Kidney (tissue), 13 donors: ENCODE measurements at regions not wholly inside any gene's neighbourhood (a gene's known extent, or its start where the extent isn't known, plus 50 kb on each side); places are given as distances from the start of the nearest gene placed in this dataset.

ENCODE experiments used
- DNase-seq, 5 donors: peaks; one replicate each; pipeline ENCODE4 v3.0.0-alpha.2; 2013 to 2020
- FAIRE-seq: peaks from 2 replicates; lab custom pipeline; 2012; peaks lifted over from hg19 to GRCh38; lab: Jason Lieb, UNC
- H3K27ac ChIP-seq, 2 donors: one replicate each; pipeline ENCODE4 v1.7.0; 2013; ENCODE audit warnings: low read depth in 2 of 2, low read length in 2 of 2, inconsistent platforms in 1 of 2
- H3K27me3 ChIP-seq: one replicate; pipeline ENCODE4 v1.7.1; 2013; ENCODE audit warnings: low read length, inconsistent platforms; ENCODE audit not compliant: control insufficient read depth, insufficient read depth
- H3K36me3 ChIP-seq, 3 donors: one replicate each; pipeline versions ENCODE4 v1.7.0 to v1.7.1; 2013; ENCODE audit warnings: low read length in 3 of 3, control low read depth in 1 of 3, inconsistent platforms in 1 of 3; ENCODE audit not compliant: insufficient read depth in 3 of 3, control insufficient read depth in 2 of 3
- H3K4me1 ChIP-seq, 3 donors: one replicate each; pipeline versions ENCODE4 v1.7.0 to v1.7.1; 2013; ENCODE audit warnings: low read length in 3 of 3, inconsistent platforms in 1 of 3, low read depth in 1 of 3; ENCODE audit not compliant: control insufficient read depth in 2 of 3, insufficient read depth in 2 of 3
- H3K4me3 ChIP-seq, 3 donors: one replicate each; pipeline versions ENCODE4 v1.7.0 to v1.8.1; 2013; ENCODE audit warnings: low read length in 3 of 3, control low read depth in 1 of 3, inconsistent platforms in 1 of 3
- H3K9ac ChIP-seq, 3 donors: one replicate each; pipeline versions ENCODE4 v1.7.0 to v1.7.1; 2013; ENCODE audit warnings: low read length in 3 of 3, control low read depth in 1 of 3, inconsistent platforms in 1 of 3
- H3K9me3 ChIP-seq, 3 donors: one replicate each; pipeline versions ENCODE4 v1.7.0 to v1.7.1; 2013; ENCODE audit warnings: low read length in 3 of 3, control low read depth in 1 of 3, inconsistent platforms in 1 of 3; ENCODE audit not compliant: control insufficient read depth in 2 of 3, insufficient read depth in 1 of 3
- intact Hi-C: fragments of 100-400 bp; cut with DNase I; formaldehyde crosslinking; loops from one replicate; pipeline ENCODE4 v1.11.1; 2022
- TF ChIP-seq, protein P1 (sequence below): IDR thresholded peaks from 3 replicates; pipeline ENCODE4 v1.5.1; 2012; ENCODE audit warnings: mild to moderate bottlenecking, moderate library complexity, borderline replicate concordance; ENCODE audit not compliant: insufficient read depth; ENCODE audit errors: extremely low read depth
- donor health status: control.
- donor health status: control.
- donor health status: control.
- donor health status: control.
- donor health status: control.
- donor health status: DM: yes; HTN: yes; CAD: no.
- donor health status: Normal renal cell carcinoma (clear cell type).

DNA sequence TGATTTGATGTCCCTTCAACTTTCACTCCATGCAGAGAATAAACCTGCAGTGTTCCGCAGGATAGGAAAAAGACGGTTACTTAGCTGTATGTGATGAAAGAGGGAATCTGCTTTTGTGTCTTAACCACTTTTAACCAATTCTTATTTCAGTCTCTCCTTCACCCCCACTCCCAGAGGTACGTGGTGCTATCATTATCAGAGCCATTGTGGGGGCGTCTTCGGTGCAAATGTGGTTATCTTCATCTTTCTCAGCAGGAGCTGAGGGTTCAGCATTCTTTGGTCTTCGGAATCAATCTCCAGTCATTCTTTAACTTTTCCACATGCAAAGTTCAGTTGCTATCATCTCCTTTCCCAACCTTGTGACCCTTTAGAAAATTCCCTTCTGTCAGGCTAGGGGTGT is 219.9 kb upstream of the LYZL1 start:
- H3K9me3 ChIP-seq: no peaks in the 10 kb centered on the region
- intact Hi-C loops: no loop called here
- TF ChIP-seq, protein P1, sequence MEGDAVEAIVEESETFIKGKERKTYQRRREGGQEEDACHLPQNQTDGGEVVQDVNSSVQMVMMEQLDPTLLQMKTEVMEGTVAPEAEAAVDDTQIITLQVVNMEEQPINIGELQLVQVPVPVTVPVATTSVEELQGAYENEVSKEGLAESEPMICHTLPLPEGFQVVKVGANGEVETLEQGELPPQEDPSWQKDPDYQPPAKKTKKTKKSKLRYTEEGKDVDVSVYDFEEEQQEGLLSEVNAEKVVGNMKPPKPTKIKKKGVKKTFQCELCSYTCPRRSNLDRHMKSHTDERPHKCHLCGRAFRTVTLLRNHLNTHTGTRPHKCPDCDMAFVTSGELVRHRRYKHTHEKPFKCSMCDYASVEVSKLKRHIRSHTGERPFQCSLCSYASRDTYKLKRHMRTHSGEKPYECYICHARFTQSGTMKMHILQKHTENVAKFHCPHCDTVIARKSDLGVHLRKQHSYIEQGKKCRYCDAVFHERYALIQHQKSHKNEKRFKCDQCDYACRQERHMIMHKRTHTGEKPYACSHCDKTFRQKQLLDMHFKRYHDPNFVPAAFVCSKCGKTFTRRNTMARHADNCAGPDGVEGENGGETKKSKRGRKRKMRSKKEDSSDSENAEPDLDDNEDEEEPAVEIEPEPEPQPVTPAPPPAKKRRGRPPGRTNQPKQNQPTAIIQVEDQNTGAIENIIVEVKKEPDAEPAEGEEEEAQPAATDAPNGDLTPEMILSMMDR: no peak
- H3K4me3 ChIP-seq: no peak overlapping the region
- DNase-seq: no peak
- no peaks in the 10 kb centered on the region for H3K27me3 ChIP-seq
- no peaks in the 10 kb centered on the region for H3K4me1 ChIP-seq
- no peak for FAIRE-seq
- no peak overlapping the region for H3K27ac ChIP-seq
- H3K36me3 ChIP-seq: no peaks in the 10 kb centered on the region
- H3K9ac ChIP-seq: no peak overlapping the region

DNA sequence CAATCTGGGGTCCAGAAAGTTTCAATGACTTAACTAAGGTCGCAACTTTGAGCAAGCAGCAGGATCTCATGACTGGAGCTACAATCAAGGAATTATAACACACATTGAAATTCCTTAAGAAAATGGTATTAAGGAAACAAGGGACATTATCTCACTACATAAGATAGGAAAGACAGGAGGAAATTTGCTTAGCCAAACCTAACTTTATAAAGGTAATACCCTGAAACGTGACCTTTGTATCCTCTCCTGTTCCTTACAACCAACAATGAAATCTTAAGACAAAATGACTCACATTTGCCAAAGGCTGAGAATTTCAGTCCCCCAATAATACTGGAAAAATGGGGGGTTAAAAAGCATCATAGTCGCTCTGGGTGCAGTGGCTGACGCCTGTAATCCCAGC is 218.9 kb upstream of the LYZL1 start:
- FAIRE-seq: no peak
- TF ChIP-seq, protein P1: no peak
- Histone ChIP-seq H3K9ac (no peak overlapping the region), H3K4me1 (no peaks in the 10 kb centered on the region), H3K4me3 (no peak overlapping the region), H3K27me3 (no peaks in the 10 kb centered on the region), H3K9me3 (no peaks in the 10 kb centered on the region), H3K36me3 (no peaks in the 10 kb centered on the region), H3K27ac (no peak overlapping the region)
- intact Hi-C loops: no loop called here
- no peak for DNase-seq

DNA sequence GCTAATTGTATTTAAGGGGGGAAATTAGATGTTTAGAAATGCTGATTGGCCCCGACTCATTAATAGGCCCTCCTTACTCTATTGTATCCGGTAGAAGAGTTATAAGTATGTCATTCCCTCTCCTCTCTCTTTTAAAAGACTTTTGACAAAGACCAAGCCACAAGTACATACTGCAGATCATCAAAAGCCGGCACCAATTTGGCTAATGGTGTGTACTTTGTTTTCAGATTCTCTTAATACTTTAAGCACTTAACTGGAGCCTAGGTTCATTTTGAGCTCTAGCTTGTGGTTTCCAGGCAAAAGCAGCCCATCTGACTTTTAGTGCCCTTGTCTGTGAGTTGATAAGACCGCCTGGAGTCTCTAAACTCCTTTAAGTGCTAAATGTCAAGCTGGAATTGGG is 210.0 kb upstream of the LYZL1 start:
- TF ChIP-seq, protein P1: no peak
- H3K9ac ChIP-seq: no peak overlapping the region
- H3K27ac ChIP-seq: no peak overlapping the region
- H3K9me3 ChIP-seq: no peaks in the 10 kb centered on the region
- H3K4me1 ChIP-seq: no peaks in the 10 kb centered on the region
- no peak for FAIRE-seq
- no peaks in the 10 kb centered on the region for H3K27me3 ChIP-seq
- no peaks in the 10 kb centered on the region for H3K36me3 ChIP-seq
- DNase-seq: no peak
- intact Hi-C loops: no loop called here
- no peak overlapping the region for H3K4me3 ChIP-seq

DNA sequence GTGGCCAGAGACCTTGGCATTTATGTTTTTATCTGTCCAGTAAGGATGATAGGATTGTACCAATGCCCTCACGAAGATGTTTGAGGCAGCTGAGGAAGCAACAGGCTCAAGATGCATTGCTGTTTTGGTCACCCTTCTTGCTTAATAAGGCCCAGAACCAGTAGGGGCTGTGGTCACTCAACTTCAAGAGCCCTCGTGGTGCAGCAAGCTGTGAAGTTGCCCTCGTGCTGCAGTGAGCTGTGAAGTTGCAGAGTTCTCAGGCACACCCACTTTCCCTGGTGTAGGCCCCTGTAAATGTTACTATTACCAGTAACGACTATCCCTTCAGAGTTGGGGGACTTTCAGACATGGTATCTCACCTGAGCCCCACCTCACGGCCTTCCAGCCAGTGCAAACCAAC is 207.6 kb upstream of the LYZL1 start:
- FAIRE-seq (no peak), DNase-seq (no peak)
- intact Hi-C loops: no loop called here
- Histone ChIP-seq H3K27me3 (no peaks in the 10 kb centered on the region), H3K27ac (no peak overlapping the region), H3K4me3 (no peak overlapping the region), H3K9me3 (no peaks in the 10 kb centered on the region), H3K9ac (no peak overlapping the region), H3K4me1 (no peaks in the 10 kb centered on the region), H3K36me3 (no peaks in the 10 kb centered on the region)
- TF ChIP-seq, protein P1: no peak
